KG1 (cell line): ENCODE measurements at regions not wholly inside any gene's neighbourhood (a gene's known extent, or its start where the extent isn't known, plus 50 kb on each side); places are given as distances from the start of the nearest gene placed in this dataset.
"Not testable (repeated sequence)": the region's sequence is repeated elsewhere in the genome, so short reads cannot be mapped to it uniquely, and the experiment has no call there.

Experiments used
- DNase-seq: peaks from one replicate; lab custom pipeline; 2025; lab: John Stamatoyannopoulos, UW

GRCh38 chr13:111622051-111622531 is 301.6 kb downstream of the TEX29 start:
- DNase-seq, result no peak

- DNase-seq, result no peak
Measured at GRCh38 chr13:111623208-111623607, 302.8 kb downstream of the TEX29 start.

- DNase-seq, result no peak
Measured at GRCh38 chr13:111623743-111624505, 303.5 kb downstream of the TEX29 start.

- DNase-seq, result no peak
Measured at GRCh38 chr13:111625526-111626315, 305.3 kb downstream of the TEX29 start.

GRCh38 chr13:111626371-111627305 is 306.2 kb downstream of the TEX29 start:
- no peak for DNase-seq

GRCh38 chr13:111627596-111627995 is 307.2 kb downstream of the TEX29 start:
- no peak for DNase-seq

- DNase-seq, result no peak
Measured at GRCh38 chr13:111629016-111629415, 308.6 kb downstream of the TEX29 start.

GRCh38 chr13:111629457-111629856 is 309.0 kb downstream of the TEX29 start:
- no peak for DNase-seq

GRCh38 chr13:111629926-111630325 is 309.5 kb downstream of the TEX29 start:
- no peak for DNase-seq

- DNase-seq, result no peak
Measured at GRCh38 chr13:111630406-111630805, 310.0 kb downstream of the TEX29 start.

GRCh38 chr13:111631271-111631670 is 310.8 kb downstream of the TEX29 start:
- DNase-seq, result not testable (repeated sequence)

- DNase-seq, result no peak
Measured at GRCh38 chr13:111632906-111633305, 312.5 kb downstream of the TEX29 start.

- DNase-seq, result no peak
Measured at GRCh38 chr13:111633401-111633800, 313.0 kb downstream of the TEX29 start.

- DNase-seq, result no peak
Measured at GRCh38 chr13:111634410-111634809, 314.0 kb downstream of the TEX29 start.

- DNase-seq, result no peak
Measured at GRCh38 chr13:111636271-111636670, 315.8 kb downstream of the TEX29 start.

- no peak for DNase-seq
Measured at GRCh38 chr13:111636804-111637203, 316.4 kb downstream of the TEX29 start.

GRCh38 chr13:111637365-111637764 is 316.9 kb downstream of the TEX29 start:
- no peak for DNase-seq

- no peak for DNase-seq
Measured at GRCh38 chr13:111638233-111638632, 317.8 kb downstream of the TEX29 start.

- no peak for DNase-seq
Measured at GRCh38 chr13:111639196-111639705, 318.8 kb downstream of the TEX29 start.

GRCh38 chr13:111640006-111640405 is 319.6 kb downstream of the TEX29 start:
- DNase-seq, result no peak

- no peak for DNase-seq
Measured at GRCh38 chr13:111640476-111640875, 320.0 kb downstream of the TEX29 start.
